Thyroid gland (tissue), 4 donors: ENCODE measurements at regions not wholly inside any gene's neighbourhood (a gene's known extent, or its start where the extent isn't known, plus 50 kb on each side); places are given as distances from the start of the nearest gene placed in this dataset.

Experiments
- CTCF ChIP-seq, 6 experiments: fragments of 200-600 bp in 3 of 6; fragments of 450-650 bp in 3 of 6; sonication (generic) in 3 of 6; IDR thresholded peaks; one replicate each; pipeline ENCODE4 v1.5.1; 2016 to 2019; ENCODE audit warnings: antibody characterized with exemption in 6 of 6, mild to moderate bottlenecking in 2 of 6, inconsistent platforms in 1 of 6, moderate library complexity in 1 of 6
- POLR2A ChIP-seq, 2 donors: fragments of 450-650 bp; IDR thresholded peaks; one replicate each; pipeline ENCODE4 v1.6.1; 2017; ENCODE audit warnings: antibody characterized with exemption in 2 of 2, mild to moderate bottlenecking in 2 of 2, moderate library complexity in 1 of 2

GRCh38 chr7:49522111-49522510 is 251.3 kb upstream of the VWC2 start:
- TF ChIP-seq CTCF (IDR thresholded peaks at IDR 0.05) = no peak
- TF ChIP-seq POLR2A (IDR thresholded peaks at IDR 0.05) = no peak
